AG10803 (cell line): ENCODE measurements at regions not wholly inside any gene's neighbourhood (a gene's known extent, or its start where the extent isn't known, plus 50 kb on each side); places are given as distances from the start of the nearest gene placed in this dataset.
A peak's percentile ranks its signal among the peaks of the same experiment; 100 is the strongest.

Experiments
- DNase-seq: peaks from one replicate; pipeline ENCODE4 v3.0.0; 2010; ENCODE audit warnings: low read depth
- H3K4me3 ChIP-seq: 2 replicates; pipeline ENCODE4 v1.5.1; 2011; ENCODE audit warnings: mild to moderate bottlenecking, low read length, control low read depth
- TF ChIP-seq, protein P1 (sequence below): conservative IDR thresholded peaks from 2 replicates; pipeline ENCODE4 v1.5.1; 2011; ENCODE audit warnings: mild to moderate bottlenecking, low read length, control low read depth, inconsistent platforms

DNA sequence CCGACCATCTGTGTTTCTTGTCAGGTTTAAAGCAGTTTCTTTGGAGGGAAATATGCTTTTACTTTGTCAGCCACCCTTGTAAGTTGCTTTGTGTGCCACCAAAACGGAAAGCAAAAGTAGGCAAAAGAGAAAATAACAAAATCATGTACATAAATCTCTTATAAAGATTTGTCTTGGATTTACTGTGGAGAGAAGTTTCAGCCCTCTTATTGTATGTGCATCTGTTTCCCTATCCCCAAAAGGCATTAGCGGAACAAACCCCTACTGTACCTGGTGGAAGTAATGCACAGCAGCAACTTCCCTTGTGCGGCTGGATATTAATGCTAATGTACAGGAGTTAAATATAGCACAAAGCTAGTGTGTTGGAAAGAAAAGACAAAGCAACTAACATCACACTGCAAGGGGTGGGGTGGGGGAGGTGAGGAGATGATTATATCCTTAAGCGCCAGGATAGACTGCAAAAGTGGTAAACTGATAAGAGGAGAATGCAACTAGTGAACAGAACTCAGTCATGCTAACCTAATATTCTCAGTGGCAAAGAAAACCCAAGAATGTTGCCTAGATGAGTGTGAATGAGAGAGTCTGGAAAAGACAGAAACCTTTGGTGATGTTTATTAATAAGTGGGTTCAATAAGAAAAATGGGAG, 396.5 kb upstream of the MEF2C start:
- no peak overlapping the region for H3K4me3 ChIP-seq

DNA sequence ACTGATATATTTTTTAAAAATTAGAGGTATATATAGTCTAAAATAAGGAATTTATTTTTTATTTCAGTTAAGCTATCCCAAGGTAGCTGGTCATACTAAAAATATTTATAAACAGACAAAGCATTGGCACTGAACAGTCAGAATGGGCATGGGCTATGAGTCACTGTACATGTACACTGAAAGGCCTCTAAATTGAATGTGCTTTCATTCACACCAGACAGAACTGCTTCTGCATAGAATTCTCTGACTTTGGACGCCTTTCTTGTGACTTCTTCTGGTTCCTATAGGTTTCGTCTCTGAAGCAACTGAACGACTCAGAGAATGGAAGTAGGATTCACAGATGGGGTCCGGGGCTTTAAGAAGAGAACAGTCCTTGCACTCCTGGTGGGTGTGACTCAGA, 394.8 kb upstream of the MEF2C start:
- H3K4me3 ChIP-seq, result no peak overlapping the region
- TF ChIP-seq, protein P1, sequence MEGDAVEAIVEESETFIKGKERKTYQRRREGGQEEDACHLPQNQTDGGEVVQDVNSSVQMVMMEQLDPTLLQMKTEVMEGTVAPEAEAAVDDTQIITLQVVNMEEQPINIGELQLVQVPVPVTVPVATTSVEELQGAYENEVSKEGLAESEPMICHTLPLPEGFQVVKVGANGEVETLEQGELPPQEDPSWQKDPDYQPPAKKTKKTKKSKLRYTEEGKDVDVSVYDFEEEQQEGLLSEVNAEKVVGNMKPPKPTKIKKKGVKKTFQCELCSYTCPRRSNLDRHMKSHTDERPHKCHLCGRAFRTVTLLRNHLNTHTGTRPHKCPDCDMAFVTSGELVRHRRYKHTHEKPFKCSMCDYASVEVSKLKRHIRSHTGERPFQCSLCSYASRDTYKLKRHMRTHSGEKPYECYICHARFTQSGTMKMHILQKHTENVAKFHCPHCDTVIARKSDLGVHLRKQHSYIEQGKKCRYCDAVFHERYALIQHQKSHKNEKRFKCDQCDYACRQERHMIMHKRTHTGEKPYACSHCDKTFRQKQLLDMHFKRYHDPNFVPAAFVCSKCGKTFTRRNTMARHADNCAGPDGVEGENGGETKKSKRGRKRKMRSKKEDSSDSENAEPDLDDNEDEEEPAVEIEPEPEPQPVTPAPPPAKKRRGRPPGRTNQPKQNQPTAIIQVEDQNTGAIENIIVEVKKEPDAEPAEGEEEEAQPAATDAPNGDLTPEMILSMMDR, result no peak
- DNase-seq, result peak; percentile 50

More for the DNA sequence above, 396.5 kb upstream of the MEF2C start:
- TF ChIP-seq, protein P1, result no peak
- DNase-seq, result no peak

DNA sequence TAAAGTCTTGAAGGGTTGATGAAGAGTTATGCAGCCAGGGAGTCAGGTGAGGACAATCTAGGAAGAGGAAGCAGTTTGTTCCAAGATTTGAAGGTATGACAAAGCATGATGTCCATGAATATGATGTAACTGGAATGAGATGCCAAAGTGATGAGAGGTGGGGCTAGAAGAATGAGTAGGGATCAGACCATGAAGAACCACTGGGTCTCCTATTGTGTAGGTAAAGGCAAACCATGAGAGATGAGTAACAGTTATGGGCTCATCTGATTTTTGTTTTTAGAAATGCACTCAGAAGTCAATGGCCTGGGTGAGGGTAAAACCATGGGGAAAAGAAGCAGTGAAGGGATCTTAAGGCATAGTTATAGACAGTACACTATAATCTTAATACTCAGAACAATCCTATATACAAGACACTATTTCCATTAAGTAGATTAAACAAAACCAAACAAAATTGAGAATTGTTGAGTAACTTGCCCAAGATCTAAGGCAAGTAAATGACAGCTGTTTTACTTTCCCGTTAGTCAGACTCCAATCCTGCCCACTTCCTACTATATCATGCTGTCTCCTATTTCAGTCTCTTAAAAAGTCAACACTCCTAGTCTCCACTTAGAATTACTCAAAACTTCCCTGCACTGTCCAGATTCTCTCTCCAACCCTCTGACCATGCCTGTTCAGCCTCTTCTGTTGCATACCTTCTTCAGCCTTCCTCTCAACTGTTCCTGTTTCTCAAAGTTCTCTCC, 393.8 kb upstream of the MEF2C start:
- DNase-seq, result no peak
- H3K4me3 ChIP-seq, result no peak overlapping the region
- TF ChIP-seq, protein P1, result no peak

DNA sequence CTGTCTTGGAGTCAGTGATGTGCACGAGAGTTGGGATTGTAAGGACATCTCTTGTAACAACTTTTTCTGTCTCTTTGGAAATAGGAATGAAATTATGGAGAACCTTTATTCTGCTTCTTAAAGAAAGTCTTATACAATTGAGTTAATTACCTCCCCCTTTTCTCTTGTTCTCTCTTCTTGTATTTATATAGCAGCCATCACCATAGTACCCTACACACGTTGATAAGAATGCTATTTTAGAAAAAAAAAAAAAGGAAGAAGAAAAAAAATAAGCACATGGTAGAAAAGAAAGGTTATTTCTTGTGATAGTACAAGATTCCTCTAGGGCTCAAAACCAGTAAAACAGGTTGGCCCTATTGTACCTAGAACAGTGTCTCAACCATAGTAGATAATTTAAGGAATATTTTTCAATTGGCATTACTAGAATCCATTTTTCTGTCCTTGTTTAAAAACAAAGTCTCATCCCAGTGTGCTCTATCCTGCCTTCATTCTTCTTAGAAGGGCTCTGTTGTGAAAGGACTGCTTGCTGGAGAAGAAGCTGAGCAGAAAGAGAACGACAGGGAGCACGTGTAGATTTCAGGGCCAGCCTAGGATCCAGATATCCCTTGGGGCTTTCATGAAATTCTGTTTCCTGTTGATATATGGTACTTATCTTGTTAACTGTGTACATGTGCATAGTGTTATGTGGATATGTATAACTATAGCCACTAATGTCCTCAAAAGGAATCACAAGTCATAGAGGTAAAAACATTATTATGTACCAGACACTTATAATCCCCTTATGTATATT, 392.3 kb upstream of the MEF2C start:
- no peak for DNase-seq
- H3K4me3 ChIP-seq, result no peak overlapping the region
- TF ChIP-seq, protein P1, result no peak

DNA sequence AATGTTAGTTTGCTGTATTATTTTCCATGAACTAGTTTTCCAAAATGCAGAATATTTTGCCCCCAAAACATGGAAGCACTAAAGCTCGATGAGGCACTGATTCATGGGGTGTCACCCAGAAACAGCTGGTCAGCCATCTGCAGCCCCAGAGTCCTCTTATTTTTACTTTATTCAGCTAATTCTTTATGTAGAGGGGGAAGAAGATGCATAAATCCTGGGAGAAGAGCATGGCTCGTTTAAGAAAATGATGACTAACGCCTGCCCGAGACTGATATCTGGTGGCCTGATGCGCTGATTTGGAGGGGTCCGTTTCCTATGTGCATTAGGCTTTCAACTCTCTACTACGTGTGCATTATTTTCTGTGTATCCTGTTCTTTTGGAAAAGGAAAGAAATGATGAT, 390.3 kb upstream of the MEF2C start:
- DNase-seq, result no peak
- TF ChIP-seq, protein P1, result no peak

DNA sequence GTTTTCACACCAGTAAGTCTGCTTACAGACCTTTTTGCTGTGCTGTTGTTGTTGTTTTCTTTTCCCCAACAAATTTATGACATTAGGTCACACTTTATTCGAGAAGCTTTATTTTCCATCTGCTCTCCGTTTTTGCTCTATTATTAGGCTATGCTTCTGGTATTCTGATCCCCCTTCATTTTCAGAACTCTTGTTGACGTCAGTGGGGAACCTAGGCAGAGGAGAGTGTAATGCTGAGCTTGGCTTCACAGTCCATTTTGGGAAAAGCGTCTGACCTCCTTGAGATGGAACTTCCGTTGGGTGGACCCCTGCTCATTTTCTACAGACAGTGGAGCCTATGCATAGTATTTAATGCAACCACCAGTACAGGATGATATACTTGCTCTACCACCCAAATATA, 387.9 kb upstream of the MEF2C start:
- H3K4me3 ChIP-seq, result no peak overlapping the region
- no peak for DNase-seq
- TF ChIP-seq, protein P1, result no peak

More for the DNA sequence above, 390.3 kb upstream of the MEF2C start:
- H3K4me3 ChIP-seq, result no peak overlapping the region
